ELR (cell line): ENCODE measurements at regions not wholly inside any gene's neighbourhood (a gene's known extent, or its start where the extent isn't known, plus 50 kb on each side); places are given as distances from the start of the nearest gene placed in this dataset.

Experiments
- DNase-seq: peaks from one replicate; pipeline ENCODE4 v3.0.0-alpha.2; 2015; ENCODE audit warnings: low read depth

DNA sequence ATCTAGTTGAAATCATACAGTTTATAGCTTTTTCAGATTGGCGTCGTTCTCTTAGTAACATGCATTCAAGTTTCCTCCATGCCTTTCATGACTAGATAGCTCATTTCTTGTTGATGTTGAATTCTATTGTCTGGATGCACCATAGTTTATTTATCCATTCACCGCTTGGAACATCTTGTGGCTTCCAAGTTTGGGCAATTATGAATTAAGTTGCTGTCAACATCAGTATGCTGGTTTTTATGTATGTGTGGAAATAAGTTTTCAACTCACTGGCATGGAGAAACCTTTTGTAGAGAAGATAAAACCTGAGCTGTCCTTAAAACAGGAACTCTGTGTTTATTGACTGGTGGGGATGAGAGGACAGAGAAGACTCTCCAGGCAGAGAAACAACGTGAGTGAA lies 248.0 kb downstream of the CDC5L start:
- DNase-seq = no peak

DNA sequence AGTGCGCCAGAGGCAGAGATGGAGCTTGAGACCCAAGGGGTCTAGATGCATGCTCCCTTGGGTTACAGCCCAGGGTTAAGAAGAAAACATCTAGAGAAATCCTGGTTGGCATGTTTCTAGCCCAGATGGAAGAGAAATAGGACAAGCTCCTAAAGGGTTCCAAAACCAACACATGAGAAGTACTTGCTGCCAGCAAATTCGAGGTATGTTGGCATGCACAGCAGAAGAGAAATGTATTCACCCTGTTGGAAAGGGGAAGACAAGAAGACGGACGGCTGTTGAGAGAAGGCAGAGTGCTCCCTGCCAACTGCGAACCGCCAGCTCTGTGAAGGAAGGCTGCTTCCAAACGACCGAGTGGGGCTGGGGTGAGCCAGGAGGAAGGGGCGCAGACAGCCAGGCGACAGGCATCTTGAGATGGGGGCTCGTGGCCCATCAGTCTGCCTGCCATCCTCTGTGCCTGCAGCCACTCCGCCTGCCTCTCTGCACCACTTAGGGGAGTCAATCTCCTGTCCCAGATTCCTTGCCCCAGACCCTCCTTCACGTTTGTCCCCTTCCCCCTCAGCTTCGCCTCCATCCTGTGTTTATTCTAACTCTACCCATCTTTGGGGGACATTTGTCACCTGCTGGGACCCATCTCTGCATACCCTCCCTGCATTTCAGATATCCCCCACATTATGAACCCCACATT lies 249.2 kb downstream of the CDC5L start:
- no peak for DNase-seq

DNA sequence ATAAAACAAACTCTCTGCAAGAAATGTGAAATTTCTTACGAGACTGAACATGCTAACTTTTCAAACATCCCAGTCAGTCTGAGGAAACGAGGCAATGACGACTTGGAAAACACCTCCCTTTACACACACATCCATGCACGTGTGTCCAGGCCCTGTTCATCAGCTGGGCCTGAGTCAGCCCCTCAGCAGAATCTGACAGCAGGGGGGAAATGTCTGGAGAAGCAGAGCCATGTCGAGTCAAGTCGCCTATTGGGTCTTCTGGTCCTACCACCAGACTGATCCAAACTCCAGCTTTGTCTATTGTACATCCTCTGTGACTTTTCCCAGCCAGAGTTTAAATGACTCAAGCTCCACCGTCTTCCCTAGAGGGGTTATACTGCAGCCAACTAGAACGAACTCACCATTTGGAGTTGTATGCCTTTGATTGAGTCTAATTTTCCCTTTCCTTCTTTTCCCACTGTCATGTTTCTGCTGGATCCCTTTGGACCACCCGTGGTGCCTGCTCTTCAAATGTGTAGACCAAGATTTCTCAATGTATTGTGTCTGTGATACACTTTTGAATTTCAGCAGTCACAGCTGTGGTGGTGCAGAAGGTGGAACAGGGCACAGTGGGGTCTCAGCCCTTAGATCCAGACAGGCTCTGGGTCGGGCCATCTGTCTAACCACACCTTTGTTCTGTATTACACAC lies 254.0 kb downstream of the CDC5L start:
- DNase-seq = no peak

DNA sequence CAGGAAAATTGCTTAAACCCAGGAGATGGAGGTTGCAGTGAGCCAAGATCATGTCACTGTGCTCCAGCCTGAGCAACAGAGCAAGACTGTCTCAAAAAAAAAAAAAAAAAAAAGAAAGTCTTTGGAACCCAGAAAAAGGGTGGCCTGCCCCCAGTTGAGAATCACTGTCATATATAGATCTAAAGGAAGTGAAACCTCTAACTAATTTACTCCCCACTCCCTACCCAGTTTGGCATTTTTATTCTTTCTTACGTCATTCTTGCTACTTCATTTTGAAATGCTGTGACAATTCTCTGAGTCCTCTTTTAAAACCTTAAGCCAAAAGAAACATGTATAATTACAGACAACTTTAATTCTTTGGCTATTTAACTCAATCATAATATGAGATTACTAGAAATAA lies 254.8 kb downstream of the CDC5L start:
- DNase-seq = no peak

DNA sequence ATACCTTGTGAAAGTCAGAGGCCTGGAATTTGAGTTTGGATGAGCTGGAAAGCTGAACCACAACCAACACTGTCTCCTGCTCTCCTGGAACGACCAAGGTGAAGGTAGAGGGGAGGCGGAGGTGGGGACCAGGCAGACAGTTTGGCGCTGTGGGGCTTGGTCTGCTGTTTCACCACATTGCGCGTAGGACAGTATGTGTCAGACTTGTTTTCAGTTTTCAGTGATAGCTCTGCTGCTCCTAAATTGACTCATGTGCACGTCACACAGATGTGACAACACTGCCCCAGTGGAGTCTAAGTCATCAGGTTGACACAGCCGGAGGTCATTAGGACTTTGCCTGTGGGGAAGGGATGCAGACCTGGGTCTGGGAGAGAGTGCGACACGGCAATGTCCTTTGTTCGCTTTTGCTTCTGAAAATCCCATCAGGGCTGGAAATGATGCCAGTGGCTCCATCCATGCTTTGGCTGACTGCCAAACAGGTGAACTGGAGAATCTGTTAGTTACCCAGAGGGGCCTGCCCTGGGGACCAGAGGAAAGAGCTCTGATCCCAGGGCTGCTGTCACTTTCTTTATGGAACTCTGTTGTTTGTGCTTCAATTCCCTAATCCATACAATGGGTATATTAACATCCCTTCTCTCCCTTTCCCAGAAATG lies 255.5 kb downstream of the CDC5L start:
- peak; percentile 76 for DNase-seq

DNA sequence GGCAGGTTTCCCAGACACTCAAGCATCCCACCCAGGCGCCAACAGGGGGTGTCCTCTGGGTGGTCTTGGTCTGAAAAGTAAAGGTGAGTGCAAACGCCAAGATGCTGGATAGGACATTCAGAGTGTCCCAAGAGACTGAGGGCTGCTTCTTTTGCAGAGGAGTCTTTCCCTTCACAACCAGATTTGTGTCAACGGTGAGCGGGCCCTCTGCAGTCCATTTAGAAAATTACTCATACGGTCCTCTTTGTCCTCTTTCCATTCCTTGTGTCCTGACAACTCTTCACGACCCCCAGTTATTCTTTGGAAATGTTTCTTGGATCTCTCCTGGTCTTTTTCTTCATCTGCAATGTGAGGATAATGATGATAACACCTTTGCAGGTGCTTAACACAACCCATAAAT lies 257.8 kb downstream of the CDC5L start:
- DNase-seq = peak; percentile 27

DNA sequence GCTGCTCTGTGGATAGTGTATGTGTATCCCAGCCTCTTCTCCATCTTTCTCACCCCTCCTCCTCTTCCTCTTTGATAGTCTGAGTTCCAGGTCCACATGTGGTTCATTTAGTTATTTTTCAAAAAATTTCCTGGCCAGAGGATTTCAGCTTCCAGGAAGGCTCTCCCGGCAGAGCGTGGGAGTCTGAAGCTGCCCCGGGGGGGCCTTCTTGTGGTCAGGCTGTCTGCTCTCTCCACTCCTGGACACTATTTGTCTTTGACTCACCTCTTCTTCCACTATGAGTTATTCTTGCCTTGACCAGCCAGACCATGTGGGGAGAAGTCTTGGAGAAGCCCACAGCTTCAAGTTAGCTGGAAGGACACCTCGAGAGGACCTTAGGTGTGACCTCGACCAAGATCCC lies 258.8 kb downstream of the CDC5L start:
- peak; percentile 50 for DNase-seq

DNA sequence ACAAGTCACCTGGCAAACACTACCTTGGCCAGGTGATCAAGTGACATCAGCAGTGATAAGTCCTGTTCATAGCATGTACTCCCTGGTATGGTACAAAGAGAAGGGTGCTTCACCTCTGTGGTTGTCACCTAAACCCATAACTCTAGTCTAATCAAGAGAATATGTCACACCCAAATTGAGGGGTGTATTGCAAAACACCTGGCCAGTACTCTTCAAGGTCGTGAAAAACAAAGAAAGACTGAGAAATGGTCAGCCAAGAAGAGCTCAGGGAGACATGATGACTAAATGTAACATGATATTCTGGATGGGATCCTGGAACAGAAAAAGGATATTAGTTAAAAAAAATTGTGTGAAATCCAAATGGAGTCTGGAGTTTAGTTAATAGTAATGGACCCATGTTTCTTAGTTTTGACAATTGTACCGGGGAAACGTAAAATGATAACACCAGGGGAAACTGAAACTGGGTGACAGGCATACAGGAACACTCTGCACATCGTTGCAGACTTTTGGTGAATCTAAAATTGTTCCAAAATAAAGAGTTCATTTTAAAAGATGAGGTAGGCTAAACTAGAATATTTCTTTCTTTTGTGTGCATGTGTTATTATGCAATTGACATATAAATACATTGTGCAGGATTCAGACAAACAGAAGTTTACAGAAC lies 262.0 kb downstream of the CDC5L start:
- DNase-seq = peak; percentile 23

DNA sequence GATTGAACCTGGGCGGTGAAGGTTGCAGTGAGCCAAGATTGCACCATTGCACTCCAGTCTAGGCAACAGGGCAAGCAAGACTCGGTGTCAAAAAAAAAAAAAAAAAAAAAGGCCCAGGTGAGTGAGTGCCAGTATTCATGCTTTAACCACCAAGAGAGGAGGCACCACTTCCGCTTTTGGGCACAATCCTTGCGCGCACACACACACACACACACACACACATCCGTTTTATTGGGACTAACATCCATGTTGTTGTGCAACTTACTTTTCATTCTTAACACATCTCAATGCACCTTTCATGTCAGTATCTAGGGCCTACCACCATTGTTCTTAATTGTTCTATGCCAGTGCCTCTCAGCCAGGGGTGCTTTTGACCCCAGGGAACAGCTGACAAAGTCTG lies 263.0 kb downstream of the CDC5L start:
- DNase-seq = no peak

DNA sequence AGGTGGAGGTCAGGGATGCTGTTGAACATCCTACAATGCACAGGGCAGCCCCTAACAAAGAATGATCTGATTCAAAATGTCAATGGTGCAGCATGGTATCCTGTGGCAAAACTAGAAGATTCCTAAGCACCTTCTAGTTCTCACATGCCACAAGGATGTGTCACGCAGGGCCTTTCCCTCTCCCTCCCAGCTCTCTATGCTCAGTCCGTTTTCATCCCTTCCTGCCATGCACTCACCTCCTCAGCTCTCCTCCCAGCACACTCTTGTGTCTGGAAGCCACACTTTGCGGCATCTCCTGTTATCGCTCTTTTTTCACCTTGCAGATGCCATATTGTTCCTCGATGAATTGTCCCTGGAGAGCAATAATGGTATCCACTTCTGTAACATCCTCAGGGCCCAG lies 263.4 kb downstream of the CDC5L start:
- peak; percentile 79 for DNase-seq

DNA sequence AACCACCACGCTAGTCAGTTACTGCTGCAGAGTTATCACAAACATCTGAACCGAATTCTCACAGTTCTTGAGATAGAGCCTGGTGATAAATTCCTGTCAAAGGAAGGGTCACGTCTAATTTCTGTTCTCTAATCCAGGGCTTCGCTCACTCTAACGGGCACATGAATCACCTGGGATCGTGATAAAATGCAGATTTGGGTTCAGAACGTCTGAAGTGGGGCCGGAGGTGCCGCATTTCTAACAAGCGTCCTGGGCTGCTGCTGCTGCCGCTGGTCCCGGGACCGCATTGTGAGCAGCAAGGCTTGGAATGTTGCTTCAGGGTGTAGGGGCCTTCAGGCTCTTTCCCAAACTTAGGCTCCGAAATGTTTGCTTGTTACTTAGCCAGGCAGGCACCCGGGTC lies 264.1 kb downstream of the CDC5L start:
- DNase-seq = peak; percentile 17

DNA sequence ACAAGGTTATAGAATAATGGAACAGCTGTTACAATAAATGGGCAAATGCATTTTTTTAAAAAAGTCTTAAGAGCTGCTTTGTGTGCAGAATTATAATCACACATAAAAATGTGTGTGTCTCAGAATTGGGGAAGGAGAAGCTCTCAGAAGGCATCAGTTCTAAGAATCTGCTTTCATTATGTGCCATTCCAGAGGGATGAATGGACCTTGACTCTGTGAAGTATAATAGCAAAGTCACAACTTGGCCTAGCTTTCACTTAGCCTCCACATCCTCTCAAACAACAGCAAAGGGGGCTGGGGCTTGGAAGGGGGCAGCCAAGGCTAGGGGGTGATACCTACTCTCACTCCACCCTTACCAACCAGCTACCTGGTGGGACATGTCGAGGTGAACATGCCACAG lies 265.0 kb downstream of the CDC5L start:
- peak; percentile 29 for DNase-seq

DNA sequence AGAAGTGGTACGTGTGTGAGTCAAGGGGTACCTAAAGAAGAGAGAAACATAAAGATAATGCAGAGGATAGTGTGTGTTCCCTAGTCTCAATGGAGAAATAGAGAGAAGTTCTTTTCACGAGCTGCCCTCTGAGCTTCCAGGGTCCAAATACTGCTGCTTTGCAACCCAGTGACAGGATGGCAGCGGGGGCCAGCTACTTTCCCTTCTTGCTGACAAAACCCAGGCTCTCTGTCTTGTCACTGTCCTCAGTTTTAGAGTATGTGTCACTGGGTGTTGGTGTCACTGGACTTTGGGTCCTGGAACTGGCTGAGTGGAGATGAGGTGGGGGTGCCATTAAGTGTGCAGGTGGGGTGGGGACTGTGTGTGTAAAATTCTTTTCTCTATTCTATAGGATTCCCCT lies 265.6 kb downstream of the CDC5L start:
- no peak for DNase-seq

DNA sequence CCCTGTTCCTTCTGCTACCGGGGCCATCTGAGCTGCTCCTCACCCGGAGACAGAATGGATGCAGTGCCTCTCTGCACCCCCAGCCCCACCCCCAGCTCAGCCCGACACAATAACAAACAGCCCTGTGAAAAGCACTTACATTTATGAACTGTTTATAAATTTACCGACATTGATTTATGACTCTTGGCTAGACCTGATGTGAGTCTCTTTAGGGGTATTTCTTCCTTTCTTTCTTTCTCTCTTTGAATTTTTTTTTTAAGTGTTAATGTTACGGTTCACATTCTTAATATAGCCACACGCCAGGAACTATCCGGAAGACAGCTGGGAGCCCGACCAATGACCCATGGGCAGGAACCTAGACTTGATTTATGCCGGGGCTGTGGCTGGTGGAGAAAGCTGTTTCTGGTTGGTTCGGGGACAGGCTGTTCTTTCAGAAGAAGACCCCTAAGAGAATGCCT lies 266.3 kb downstream of the CDC5L start:
- DNase-seq = peak; percentile 19

DNA sequence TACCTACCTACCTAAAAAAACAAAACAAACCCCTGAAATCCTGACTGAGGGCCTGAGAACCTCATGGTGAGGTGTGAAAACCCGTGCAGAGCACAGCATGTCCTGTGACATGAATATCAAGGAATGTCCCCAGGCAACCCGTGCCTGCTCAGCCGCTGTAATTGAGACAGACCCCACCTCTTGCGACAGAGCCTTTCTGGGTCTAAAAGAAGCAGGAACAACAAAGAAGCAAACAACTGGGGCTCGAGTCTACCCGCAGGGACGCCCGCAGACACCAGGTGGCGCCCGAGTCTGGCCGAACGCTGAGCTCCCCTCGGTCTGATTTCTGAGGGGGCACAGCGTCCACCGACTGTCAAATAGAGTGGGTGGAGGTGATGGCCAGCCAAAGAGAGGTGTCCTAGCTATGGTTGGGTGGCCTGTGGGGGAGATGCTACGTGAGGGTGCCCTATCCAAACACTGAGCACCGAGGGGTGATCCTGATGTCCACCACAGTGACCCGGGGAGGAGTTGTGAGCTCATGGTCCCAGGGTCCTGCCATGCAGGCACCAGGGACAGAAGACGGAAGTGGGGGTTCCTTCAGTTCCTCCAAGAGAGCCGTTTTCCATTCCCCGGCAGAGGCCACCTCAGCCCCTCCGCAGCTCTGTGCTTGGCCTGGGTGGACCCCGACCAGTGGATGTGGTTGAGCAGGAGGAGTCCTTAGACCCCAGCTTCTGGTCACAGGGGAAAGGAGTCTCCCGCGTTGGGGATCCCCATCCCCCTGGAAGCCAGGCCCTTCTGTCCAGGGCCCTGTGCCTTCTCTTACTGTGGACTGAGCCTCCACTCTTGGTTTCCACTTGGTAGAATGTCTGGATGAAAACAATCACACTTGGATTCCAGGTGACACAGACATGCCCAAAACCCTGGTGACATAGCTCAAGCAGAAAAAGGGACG lies 268.2 kb downstream of the CDC5L start:
- peak; percentile 68 for DNase-seq

DNA sequence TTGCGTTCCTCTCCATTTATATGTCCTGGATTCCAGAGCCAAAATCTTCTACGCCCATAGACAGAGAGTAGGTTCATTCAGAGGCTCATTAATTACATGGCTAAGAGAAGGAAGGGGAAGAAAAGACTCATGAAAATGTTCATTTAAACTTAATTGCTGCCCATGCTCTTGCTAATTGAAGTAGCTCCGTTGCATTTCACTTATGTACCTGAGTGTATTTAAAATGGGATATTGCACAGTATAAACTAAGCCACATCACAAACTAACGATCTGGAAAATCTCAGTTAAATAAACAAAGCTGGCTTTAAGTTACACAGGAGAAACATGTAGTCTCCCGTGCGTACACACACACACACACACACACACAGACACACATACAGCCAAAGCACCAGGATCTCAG lies 269.2 kb downstream of the CDC5L start:
- no peak for DNase-seq

DNA sequence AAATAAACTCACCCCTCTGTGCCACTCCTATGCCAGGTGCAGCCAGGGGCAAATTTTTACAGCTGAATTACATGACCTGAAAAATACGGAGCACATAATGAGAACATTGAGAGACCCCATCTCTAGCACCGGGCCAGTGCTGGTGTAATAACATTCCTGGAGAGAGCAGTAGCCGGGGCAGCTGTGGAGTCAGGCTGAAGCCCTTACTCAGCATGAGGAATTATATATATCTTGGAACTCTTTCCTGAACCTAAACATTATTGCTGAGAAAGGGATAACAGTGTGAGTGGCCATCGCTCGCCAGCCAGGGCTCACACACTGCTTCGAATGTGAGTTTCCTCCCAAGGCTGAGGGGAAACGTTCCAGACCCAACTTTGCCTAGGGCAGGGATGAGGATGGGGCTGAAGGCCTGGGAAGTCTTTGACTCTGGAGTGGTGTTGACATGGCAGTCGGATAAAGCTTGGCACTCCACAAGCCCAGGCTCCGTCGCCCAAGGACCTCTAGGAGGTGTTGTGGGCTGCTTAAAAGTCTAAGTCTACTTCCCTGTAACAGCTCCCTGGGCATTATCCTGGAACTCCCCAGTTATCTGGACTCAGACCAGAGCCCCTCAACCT lies 269.8 kb downstream of the CDC5L start:
- no peak for DNase-seq

DNA sequence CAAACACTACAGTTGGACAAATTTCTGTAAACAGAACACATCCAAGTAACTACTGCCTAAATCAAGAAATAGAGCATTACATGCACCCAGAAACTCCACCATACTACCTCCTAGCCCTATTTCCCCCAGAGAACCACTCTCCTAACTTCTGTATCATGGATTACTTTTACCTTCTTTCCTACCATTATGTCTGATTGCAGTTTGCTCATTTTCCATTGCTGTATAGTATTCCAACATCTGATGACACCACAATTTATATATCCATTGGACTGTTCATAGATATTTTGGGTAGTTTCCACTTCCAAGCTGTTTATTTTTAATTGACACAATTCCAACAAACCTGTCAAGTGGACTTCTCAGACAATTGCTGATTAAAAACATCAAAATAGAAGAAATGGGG lies 271.1 kb downstream of the CDC5L start:
- DNase-seq = no peak

DNA sequence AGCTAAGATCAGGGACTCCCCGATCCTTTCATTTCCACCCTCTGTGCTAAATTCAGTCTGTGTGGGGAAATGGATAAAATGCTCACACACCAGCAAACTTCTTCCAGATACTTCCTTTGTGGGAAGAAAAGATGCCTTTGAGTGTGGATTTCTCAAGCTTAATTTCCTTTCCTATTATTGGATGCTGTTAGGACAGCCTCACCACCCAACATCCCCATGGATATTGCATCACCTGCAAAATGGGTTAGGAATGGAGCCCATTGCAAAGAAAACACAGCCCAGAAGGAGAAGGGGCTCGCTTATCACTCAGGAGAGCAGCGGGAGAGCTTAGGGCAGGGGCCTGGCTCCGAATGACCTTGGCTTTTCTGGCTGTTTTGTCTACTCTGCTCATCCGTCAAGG lies 272.2 kb downstream of the CDC5L start:
- DNase-seq = no peak

DNA sequence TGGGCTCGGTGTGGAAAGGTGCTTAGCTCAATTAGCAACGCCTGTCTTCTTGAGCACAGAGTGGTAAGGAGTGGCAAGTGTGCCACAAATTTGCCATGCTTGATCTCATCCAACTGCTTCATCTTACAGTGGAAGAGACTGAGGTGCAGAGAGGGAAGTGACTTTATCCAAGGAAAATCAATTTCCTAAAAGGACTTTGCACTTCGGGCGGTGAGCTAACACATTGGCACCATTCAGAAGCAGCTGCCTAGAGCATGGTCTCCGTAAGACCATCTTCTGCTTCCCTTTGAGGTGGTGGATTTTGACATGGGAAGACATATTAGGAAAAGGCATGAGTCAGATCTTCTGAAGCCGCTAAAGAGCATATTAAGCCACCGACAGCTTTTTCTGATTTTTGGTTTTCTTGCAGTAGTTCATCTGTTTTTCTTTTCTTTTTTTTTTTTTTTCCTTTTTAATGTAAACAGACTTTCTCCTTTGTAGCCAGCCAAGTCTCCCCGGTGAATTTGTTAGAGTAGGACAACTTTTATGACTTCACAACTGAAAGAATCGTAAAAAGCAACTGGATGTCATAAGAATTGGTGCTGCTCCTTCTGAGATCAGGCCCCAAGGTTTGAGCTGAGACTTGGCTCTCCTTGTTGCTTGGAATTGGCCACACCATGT lies 273.2 kb downstream of the CDC5L start:
- no peak for DNase-seq
